Activated CD4-positive, alpha-beta T cell treated with anti-CD3 and anti-CD28 coated beads for 4 hours (primary cell): ENCODE measurements at regions not wholly inside any gene's neighbourhood (a gene's known extent, or its start where the extent isn't known, plus 50 kb on each side); places are given as distances from the start of the nearest gene placed in this dataset.

Source experiments
- DNase-seq, 2 donors: peaks; one replicate each; pipeline ENCODE4 v3.0.0-alpha.2; 2020

DNA sequence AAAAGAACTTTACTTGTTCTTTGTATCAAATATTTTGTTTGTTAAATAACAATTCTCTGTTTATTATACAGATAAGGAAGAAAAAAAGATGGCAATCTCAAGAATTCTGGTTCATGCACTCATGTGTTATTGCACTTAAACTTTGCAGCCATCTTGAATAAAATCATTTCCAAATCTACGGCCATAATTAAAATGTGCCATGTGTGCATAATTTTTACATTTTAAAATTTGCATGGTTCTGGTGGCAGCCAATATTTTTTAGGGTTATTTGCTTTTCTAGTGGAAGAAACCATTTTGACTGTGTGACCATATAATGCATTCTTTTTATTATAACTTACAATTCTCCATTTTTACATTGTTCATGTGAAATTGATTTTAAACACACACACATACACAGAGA lies 1518.1 kb upstream of the ZEB2 start:
- DNase-seq, result no peak

DNA sequence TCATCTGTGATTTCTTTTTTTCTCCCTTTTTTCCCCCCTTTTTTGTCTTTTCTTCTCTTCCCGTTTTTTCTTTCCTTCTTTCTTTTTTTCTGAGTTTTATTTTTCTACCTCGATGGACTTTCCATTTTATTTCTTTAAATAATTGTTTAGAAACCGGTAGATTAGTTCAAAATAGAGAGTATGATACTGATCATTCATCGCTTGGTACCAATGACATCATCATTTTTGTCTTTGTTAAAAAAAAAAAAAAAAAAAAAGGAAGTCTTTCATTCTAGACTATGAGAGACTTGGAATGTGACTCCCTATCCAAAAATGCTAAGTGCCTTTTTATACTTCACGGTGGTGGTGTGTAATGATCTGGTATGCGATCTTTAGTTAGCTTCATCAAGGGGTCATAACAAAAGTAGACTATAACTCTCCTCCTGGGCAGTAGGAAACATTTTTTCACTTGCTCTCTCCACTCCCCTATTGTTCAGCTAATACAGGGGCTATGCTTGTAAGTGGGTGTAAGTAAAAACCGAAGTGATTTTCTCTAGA lies 1517.5 kb upstream of the ZEB2 start:
- no peak for DNase-seq

DNA sequence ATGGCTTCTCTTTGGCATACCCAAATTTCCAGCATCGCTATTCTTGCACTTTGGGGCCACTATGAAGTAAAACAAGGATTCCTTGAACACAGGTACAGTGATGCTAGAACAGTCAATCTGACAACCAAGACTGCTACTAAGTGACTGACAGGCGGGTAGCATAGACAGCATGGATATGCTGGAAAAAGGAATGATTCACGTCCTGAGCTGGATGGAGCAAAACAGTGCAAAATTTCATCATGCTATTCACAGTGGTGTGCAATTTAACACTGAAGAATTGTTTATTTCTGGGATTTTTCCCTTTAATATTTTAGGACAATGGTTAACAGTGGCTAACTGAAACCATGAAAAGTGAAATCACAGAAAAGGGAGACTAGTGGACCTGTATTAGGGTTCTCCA lies 1511.2 kb upstream of the ZEB2 start:
- DNase-seq, result no peak

DNA sequence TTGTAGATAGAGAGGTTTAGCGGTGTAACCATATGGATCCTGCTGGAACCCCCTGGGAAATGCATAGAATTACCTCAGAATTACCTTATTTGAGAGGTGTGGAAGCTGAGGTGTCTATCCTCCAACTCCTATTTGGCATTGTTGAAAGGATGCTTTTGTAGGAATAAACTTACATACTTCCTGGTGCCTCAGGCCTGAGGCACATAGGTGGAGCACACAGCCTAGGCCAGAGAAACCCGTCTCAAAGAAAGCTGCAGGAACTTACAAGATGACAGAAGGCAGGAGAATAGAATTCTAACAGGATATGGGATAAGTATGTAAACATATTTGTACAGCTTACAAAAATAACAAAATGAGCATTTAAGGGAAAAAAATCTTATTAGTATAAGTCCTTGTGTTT lies 1507.2 kb upstream of the ZEB2 start:
- DNase-seq, result no peak

DNA sequence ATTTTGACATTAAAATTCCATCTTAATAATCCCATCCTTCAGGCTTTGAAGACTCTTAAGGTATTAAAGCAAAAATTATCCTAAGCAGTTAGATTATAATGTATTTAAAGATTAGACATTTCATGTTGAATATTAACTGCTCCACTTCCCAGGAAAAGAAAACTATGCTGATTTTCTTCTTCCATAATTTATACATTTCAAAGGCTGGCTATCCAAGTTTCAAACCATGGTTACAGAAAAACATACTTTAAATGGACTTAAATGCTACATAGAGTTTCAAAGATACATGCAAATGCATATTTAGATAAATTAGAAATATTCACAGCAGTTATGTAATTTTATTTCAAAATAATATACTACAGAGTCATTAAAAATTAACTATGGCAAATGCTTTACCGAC lies 1505.6 kb upstream of the ZEB2 start:
- DNase-seq, result no peak

DNA sequence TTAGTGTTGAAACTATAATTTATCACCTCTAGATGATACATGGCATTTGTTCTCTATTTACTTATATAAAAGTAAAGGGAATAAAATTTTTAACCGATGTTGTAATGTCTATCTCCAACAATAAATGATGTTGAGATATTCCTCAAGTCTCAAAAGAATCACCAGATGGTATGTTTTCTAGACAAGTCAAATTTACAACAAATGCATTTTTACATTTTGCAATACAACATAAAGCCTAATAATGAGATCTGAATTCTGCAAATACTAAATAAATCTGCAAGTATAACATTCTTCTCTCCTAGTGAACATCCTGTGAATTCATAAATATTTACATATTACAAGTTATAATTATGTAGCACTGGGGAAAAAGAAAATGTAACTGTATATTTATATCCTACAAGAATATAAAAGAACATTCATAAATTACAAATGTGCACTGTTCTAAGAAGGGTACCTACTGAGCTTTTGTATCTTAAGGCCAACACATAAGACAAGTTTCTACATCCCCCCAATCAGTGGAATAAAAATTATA lies 1504.4 kb upstream of the ZEB2 start:
- no peak for DNase-seq

DNA sequence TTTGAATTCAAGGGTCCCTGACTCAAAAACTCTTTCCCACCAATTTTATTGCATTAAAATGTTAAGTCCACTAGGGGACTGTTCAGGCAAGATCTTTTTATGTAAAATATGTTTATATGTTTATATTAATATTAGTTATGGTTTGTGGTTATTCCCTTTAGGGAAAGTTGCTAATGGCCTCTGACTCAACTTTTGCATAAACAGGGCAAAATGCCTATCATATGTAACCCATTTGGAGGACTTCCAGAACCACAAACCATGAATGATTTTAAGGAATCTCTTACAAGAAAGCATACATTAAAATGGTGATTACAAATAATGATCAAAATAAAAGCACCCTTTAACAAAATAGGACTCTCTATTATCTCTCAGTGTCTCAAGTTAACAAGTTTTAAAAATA lies 1484.5 kb upstream of the ZEB2 start:
- DNase-seq, result no peak

DNA sequence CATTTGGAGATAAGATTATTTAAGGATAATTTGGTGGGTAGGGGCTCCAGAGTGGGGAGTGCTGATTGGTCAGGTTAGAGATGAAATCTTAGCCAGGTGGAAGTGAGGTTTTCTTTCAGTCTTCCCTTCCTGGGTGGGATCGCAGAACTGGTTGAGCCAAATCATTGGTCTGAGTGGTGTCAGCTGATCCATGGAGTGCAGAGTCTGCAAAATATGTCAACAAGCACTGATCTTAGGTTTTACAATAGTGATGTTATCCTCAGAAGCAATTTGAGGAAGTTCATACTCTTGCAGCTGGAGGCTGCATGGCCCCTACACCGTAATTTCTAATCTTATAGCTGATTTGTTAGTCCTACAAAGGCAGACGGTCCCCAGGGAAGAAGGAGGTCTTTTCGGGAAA lies 1483.4 kb upstream of the ZEB2 start:
- DNase-seq, result no peak

DNA sequence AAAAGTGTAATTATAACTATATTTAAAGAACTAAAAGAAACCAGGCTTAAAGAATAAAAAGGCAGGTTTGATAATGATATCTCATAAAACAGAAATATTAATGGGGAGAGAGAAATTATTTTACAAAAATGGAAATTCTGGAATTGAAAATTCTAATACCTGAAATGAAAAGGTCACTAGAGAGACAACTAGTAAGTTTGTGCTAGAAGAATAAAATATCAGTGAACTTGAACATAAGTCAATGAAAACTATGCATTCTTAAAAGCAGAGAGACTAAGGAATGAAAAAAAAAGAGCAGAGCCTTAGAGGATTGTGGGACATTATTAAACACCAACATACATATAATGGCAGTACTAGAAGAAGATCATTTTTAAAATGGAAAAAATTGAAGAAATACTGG lies 1475.0 kb upstream of the ZEB2 start:
- no peak for DNase-seq

DNA sequence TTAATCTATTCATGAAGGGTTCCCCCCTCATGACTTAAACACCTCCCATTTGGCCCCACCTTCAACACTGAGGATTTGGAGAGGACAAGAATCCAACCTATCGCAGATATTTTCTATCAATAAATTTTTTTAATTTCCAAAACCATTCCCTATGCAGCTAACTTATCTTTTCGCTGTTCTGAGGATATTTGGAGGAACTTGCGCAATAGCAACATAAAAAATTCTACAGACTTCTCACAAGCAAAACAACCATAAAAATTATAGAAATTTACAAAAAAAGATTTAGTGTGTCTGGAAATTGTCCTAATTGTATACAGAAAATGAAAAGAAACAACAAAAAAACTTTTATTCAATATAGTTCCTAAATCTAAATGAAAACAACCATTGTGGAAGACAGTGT lies 1472.7 kb upstream of the ZEB2 start:
- no peak for DNase-seq

DNA sequence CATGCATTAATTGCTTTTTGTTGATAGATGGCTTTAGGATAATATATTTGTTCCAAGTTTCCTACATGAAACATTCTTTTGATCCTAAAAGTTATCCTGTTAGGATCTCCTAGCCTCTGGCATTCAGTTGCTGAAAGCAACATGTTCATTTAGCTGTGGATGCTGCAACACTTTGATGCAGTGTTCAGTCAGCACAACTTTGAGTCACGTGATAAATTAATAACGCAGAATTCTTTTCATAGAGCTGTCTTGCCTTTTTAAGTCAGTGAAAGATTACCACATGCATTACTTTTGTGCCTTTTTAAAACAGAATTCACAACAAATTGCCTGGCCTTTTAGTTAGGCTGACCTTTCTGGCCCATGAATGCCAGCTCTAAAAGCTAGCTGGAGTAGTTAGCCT lies 1467.9 kb upstream of the ZEB2 start:
- DNase-seq, result no peak

DNA sequence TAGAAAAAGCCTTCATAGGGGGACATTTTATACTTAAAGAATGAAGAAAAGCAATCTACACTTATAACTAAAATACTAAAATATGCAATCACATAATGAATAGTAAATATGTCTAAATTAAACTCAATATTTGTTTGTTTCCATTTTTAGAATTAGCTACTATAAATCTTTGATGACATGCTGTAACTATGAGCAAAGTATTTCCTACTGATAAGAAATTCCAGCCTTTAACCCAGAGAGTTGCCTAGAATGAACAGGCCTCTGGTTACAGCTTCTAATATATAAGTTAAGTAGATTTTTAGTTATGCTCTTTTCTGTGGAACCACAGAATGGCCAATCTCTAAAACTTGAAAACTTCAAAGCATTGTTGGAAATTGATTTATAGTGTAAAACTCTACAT lies 1465.6 kb upstream of the ZEB2 start:
- DNase-seq, result no peak

DNA sequence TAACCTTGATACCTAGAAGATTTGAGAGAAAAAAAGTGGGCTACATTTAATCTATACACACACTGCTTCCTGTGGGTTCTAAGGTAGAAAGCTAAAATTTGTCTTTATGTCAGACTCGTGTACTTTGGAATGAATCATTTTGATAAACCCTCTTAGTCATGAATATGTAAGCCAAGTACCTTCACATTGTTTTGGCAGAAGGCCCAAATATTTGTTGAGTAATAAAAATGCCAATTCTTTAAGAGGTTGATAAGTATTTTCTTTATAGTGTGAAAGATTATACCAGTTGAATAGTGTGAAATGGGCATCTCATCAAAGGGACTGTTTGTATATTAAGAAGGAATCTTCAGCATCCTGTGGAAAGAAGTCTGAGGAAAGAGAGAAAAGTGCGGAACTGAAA lies 1464.7 kb upstream of the ZEB2 start:
- DNase-seq, result no peak

DNA sequence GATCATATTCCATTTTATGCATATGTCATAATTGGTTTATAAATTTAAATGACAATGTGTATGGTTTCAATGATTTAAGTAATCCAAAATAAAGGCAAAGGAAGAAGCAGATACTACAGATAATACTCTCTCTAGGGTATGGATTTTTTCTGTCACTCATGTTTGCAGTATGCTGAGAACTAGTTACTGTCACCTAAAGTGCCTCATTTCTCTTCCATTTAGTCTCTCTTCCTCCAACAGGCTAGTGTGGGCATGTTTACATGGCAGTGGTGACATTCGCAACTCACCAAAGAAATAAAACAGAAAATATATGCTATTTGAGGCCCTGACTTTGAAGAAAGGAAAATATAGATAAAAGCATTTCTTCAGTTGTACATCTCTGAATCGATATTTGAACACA lies 1460.4 kb upstream of the ZEB2 start:
- DNase-seq, result no peak

DNA sequence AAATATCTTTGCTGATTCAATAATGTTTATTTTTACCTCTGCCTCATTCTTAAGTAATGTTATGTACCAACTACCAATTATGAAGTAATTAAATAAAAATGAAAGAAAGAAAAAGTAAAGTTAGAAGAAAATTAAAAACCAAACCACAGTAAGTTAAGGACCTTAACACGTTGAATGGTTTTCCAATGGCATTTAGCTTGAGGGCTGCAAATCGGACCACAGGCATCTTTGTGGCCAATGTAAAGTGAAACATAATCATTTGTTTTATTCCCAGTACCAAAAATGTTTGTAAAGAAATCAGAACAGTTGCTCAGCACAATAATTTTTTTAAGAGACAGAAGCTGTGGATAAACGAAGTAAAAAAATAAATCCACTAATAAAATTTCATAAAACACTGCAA lies 1455.5 kb upstream of the ZEB2 start:
- DNase-seq, result no peak

DNA sequence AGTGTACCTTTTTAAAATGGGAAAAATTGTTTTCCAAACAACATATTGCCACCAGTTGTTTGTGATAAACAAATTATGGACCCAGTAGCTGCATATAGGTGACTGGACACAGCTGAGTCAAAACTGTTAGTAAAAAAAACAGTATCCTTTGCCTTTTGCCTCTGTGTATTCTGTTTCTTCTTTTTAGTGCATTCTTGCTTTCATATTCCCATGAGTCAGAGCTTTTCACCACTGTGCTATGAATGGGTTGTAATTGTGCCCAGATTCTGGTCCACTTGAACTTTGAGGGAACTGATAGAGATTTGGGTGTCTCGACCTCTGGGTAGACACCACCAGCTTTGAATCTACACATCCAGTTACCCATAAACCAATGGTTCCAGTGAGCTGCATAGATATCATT lies 1441.9 kb upstream of the ZEB2 start:
- no peak for DNase-seq

DNA sequence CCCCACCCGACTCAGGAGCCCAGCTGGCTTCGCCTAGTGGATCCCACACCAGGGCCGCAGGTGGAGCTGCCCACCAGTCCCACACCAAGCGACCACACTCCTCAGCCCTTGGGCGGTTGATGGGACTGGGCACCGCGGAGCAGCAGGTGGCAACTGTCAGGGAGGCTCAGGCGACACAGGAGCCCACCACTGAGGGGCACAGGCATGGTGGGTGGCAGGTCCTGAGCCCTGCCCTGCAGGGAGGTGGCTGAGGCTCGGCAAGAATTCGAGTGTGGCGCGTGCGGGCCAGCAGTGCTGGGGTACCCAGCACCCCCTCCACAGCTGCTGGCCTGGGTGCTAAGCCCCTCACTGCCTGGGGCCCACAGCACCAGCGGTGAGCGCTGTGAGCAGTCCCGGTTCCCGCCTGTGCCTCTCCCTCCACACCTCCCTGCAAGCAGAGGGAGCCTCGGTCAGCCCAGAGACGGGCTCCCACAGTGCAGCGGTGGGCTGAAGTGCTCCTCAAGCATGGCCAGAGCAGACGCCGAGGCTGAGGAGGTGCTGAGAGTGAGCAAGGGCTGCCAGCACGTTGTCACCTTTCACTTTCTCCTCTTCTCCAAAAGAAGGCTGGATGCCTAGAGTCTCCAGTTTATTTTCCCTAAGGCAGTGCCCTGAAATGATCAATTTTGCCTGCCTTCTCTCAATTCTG lies 1440.7 kb upstream of the ZEB2 start:
- no peak for DNase-seq

DNA sequence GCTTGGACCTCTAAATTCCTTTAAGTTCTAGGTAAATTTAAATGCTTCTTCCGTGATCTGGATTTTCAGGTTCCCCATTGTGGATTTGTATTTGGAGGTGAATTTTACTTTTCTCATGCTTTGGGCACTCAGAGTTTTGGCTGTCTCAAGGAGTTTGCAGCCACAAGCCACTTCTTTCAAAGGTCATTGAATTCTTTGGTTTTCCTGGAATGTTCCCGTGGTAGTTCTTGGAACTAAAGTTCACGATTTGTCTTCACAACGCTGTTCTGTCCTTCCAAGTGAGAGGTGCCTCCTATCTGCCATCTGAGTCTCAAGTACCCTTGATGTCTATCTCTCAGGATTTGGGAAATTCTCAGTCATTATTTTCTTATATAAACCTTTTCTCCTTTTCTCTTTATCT lies 1438.7 kb upstream of the ZEB2 start:
- DNase-seq, result no peak

DNA sequence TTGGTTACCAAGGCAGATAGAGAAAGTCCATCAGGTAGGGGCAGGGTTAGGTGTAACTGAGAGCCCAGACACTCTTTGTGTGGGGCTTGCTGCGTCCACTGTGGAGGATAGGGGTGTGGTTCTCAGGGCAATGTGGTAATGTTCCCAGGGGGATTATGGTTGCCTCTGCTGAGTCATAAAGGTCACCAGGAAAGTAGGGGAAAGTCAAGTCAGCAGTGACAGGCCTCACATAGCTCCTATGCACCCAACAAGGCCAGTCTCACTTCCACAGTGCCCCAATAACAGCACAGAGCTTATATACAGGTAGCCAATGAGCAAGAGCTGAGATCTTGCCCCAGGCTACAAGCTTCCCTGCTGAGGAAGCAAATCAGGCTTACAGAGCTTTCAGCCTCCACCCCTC lies 1438.0 kb upstream of the ZEB2 start:
- DNase-seq, result no peak

DNA sequence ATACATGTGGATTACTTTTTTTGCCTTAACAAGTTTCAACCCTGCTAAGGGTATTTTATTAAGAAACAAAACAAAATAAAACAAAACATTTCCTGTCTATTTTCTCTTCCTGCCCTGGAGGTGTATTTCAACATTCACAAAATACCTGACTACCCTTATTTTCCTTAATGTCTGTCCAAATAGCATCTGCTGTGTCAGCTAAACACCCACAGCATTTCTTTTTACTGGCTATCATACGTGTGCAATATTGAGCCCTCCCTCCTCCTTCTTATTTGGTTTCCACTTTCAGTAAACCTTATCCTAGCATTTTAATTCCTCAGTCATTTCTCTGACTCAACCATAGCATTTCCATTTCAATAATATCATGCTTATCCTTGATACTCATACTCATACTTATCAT lies 1420.0 kb upstream of the ZEB2 start:
- no peak for DNase-seq

DNA sequence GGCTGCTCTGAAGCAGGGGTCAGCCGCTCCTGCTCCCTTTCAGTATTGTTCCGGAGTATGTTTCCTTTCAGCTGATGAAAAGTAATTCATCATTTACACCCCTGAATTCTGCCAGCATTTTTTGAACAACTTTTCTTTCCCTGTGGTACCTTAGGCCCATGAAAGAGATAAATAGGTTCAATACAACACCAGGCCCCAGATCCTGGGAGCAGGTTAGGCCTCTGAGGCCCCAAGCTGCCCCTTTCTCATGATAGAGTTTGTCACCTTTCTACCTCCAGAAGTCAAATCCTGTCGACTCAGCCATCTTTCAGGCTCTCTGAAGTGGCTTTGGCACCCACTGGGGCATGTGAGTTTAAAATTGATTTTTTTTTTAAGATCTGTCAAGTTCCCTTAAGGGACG lies 1415.1 kb upstream of the ZEB2 start:
- DNase-seq, result no peak

DNA sequence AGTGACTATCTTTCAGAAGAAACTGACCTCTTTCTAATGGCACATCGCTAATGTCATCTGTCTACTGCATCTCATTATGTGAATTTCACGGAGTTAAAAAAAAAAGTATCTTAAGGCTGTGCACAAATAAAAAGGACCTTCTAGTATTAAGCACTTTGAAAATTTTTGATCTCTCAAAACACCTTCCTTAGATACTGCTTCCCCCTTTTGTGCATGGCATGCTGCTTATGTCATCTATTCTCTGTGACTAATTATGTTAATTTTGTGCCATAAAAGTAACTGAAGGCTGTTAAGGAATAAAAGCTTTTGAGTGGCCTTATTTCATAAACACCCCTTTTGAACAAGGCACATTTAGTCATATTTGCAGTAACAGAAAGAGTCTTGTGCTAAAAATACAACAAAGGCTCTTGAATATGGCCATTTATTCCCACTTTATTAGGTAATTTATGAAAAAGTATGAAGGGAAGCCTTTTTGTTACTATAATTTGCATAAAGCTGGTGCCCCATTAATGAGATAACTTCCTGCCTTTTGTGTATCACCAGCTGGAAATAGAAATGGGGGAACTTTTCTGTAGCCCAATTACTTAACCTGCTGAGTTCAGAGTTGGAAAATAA lies 1412.0 kb upstream of the ZEB2 start:
- DNase-seq, result no peak

DNA sequence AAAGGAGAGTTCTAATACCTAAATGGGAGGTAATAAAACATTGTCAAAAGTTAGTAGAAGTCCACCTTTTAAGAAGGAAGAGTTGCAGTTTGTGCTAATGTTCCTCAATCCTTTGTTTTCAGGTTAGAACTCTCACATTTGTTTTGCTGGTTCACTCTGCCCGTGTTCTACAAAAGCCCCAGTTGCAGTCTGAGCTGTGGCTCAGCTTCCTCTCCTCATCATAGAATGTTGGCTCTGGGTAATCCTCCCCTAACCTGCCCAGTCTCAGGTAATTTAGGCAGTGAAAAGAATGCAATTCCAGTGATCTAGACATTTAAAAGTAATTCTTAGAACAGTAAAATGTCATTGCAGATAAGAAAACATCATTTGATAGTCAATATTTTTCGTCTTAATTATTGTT lies 1410.4 kb upstream of the ZEB2 start:
- DNase-seq, result no peak

DNA sequence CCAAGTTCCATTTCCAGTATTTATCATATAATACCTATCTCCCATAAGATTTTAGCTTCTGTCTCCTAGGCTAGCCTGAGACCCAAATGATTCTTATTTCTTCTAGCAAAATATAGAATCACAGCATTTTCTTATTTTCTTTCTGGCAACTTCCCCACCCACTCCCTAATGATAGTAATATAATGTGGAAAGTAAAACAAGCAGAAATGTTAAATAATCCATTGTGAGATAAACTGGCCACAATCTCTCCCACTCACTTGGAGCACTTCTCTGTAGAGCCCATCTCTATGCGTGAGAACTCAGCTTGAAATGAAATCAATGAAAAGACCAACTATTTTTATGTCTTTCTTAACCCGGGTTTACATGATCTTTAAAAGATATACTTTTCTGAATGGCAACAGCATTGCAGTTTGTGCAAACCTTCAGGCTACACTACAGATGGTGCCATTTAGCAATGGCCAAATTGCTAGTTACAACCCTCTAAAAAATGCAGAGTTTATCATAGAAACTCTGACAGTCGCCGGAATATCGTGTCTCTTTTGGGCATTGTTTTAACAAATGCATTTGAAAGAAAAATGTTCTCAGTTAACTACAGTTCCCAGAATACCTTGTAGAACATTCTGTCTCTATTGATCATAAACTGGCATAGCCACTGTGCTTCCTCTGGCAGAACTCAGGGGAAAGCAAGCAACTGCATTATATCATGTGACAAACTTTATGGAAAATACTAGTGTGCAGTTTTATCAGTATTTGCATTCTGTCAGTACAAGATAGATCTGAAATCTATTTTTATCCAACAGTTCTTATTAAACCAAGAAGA lies 1407.4 kb upstream of the ZEB2 start:
- no peak for DNase-seq
